ENCODE measurements at regions not wholly inside any gene's neighbourhood (a gene's known extent, or its start where the extent isn't known, plus 50 kb on each side); places are given as distances from the start of the nearest gene placed in this dataset.

GRCh38 chr1:55385402-55386018 lies 170.3 kb upstream of the USP24 start:
- TF ChIP-seq CTCF (conservative IDR thresholded peaks at IDR 0.05; ENCODE audit: low read length) (no peak), EZH2phosphoT487 (IDR thresholded peaks at IDR 0.05; ENCODE audit: borderline replicate concordance) (no peak)

Measured in Loucy (cell line).